Vagina (tissue), 2 donors: ENCODE measurements at regions not wholly inside any gene's neighbourhood (a gene's known extent, or its start where the extent isn't known, plus 50 kb on each side); places are given as distances from the start of the nearest gene placed in this dataset.

ENCODE experiments used
- DNase-seq, 2 donors: peaks; one replicate each; pipeline ENCODE4 v3.0.0-alpha.2; 2017; ENCODE audit errors: extremely low spot score in 2 of 2
- H3K27ac ChIP-seq: fragments of 200-600 bp; sonication (generic); one replicate; pipeline ENCODE4 v1.5.1; 2019
- H3K27me3 ChIP-seq: fragments of 200-600 bp; sonication (generic); one replicate; pipeline ENCODE4 v1.5.1; 2019
- H3K36me3 ChIP-seq, 2 donors: fragments of 200-600 bp; sonication (generic); one replicate each; pipeline ENCODE4 v1.5.1; 2017 to 2019
- H3K4me1 ChIP-seq: fragments of 200-600 bp; sonication (generic); one replicate; pipeline ENCODE4 v1.5.1; 2019
- H3K4me3 ChIP-seq, 2 donors: fragments of 200-600 bp; sonication (generic); 1 replicate in 1 of 2; 2 replicates in 1 of 2; pipeline ENCODE4 v1.5.1; 2016 to 2019
- H3K9me3 ChIP-seq: fragments of 200-600 bp; sonication (generic); one replicate; pipeline ENCODE4 v1.5.1; 2019
- CTCF ChIP-seq, 3 experiments: fragments of 450-650 bp in 2 of 3; fragments of 200-600 bp in 1 of 3; sonication (generic) in 1 of 3; IDR thresholded peaks; one replicate each; pipeline ENCODE4 v1.5.1; 2017 to 2019; ENCODE audit warnings: antibody characterized with exemption in 3 of 3, mild to moderate bottlenecking in 2 of 3, moderate library complexity in 2 of 3
- POLR2A ChIP-seq, 2 donors: fragments of 450-650 bp; IDR thresholded peaks; one replicate each; pipeline ENCODE4 v1.6.1; 2017; ENCODE audit warnings: antibody characterized with exemption in 2 of 2, mild to moderate bottlenecking in 2 of 2, moderate library complexity in 2 of 2
- POLR2AphosphoS5 ChIP-seq, 2 donors: sonication (generic); formaldehyde crosslinking; IDR thresholded peaks; one replicate each; pipeline ENCODE4 v1.9.0; 2017; ENCODE audit warnings: antibody characterized with exemption in 2 of 2, mild to moderate bottlenecking in 2 of 2, low read depth in 1 of 2; ENCODE audit not compliant: insufficient read depth in 1 of 2
- intact Hi-C: fragments of 100-400 bp; cut with DNase I; formaldehyde crosslinking; loops from one replicate; pipeline ENCODE4 v1.15.1; 2023

- intact Hi-C loops = no loop called here
- Histone ChIP-seq H3K36me3 (no peaks in the 10 kb centered on the region), H3K4me3 (no peak overlapping the region), H3K27me3 (no peaks in the 10 kb centered on the region), H3K27ac (no peak overlapping the region), H3K9me3 (no peaks in the 10 kb centered on the region), H3K4me1 (no peaks in the 10 kb centered on the region)
- no peak for DNase-seq
- TF ChIP-seq CTCF (IDR thresholded peaks at IDR 0.05) (no peak), POLR2AphosphoS5 (IDR thresholded peaks at IDR 0.05; ENCODE audit: insufficient read depth in 1 of 2, low read depth in 1 of 2) (no peak), POLR2A (IDR thresholded peaks at IDR 0.05) (no peak)
Observed at GRCh38 chr13:80030491-80030890, 310.4 kb downstream of the SPRY2 start.

- H3K27me3 ChIP-seq = no peaks in the 10 kb centered on the region
- H3K4me3 ChIP-seq = no peak overlapping the region
- no peak for DNase-seq
- TF ChIP-seq CTCF (IDR thresholded peaks at IDR 0.05) = no peak
- no peak for TF ChIP-seq POLR2A (IDR thresholded peaks at IDR 0.05)
- TF ChIP-seq POLR2AphosphoS5 (IDR thresholded peaks at IDR 0.05; ENCODE audit: insufficient read depth in 1 of 2, low read depth in 1 of 2) = no peak
- H3K36me3 ChIP-seq = no peaks in the 10 kb centered on the region
- intact Hi-C loops = no loop called here
- no peak overlapping the region for H3K27ac ChIP-seq
- no peaks in the 10 kb centered on the region for H3K9me3 ChIP-seq
- H3K4me1 ChIP-seq = no peaks in the 10 kb centered on the region
Observed at GRCh38 chr13:80029170-80029569, 311.8 kb downstream of the SPRY2 start.

GRCh38 chr13:80022146-80022545 lies 318.8 kb downstream of the SPRY2 start:
- TF ChIP-seq POLR2A (IDR thresholded peaks at IDR 0.05) = no peak
- no peak overlapping the region for H3K27ac ChIP-seq
- intact Hi-C loops = no loop called here
- no peaks in the 10 kb centered on the region for H3K9me3 ChIP-seq
- H3K36me3 ChIP-seq = no peaks in the 10 kb centered on the region
- no peak for DNase-seq
- H3K4me3 ChIP-seq = no peak overlapping the region
- no peaks in the 10 kb centered on the region for H3K4me1 ChIP-seq
- H3K27me3 ChIP-seq = no peaks in the 10 kb centered on the region

GRCh38 chr13:80012251-80012650 lies 328.7 kb downstream of the SPRY2 start:
- TF ChIP-seq CTCF (IDR thresholded peaks at IDR 0.05) (no peak), POLR2AphosphoS5 (IDR thresholded peaks at IDR 0.05; ENCODE audit: insufficient read depth in 1 of 2, low read depth in 1 of 2) (no peak), POLR2A (IDR thresholded peaks at IDR 0.05) (no peak)
- Histone ChIP-seq H3K27me3 (no peaks in the 10 kb centered on the region), H3K4me1 (peaks cover 6% of the 10 kb centered on the region), H3K36me3 (no peaks in the 10 kb centered on the region), H3K27ac (no peak overlapping the region), H3K9me3 (no peaks in the 10 kb centered on the region), H3K4me3 (no peak overlapping the region)
- no peak for DNase-seq
- intact Hi-C loops = no loop called here

- H3K4me3 ChIP-seq = no peak overlapping the region
- H3K27me3 ChIP-seq = no peaks in the 10 kb centered on the region
- H3K9me3 ChIP-seq = no peaks in the 10 kb centered on the region
- no peak for DNase-seq
- TF ChIP-seq POLR2AphosphoS5 (IDR thresholded peaks at IDR 0.05; ENCODE audit: insufficient read depth in 1 of 2, low read depth in 1 of 2) = no peak
- TF ChIP-seq POLR2A (IDR thresholded peaks at IDR 0.05) = no peak
- TF ChIP-seq CTCF (IDR thresholded peaks at IDR 0.05) = no peak
- H3K36me3 ChIP-seq = no peaks in the 10 kb centered on the region
- intact Hi-C loops = no loop called here
- H3K4me1 ChIP-seq = peaks cover 6% of the 10 kb centered on the region
- no peak overlapping the region for H3K27ac ChIP-seq
Observed at GRCh38 chr13:80011448-80012212, 329.3 kb downstream of the SPRY2 start.
